ENCODE measurements at regions not wholly inside any gene's neighbourhood (a gene's known extent, or its start where the extent isn't known, plus 50 kb on each side); places are given as distances from the start of the nearest gene placed in this dataset.
"Not testable (repeated sequence)": the region's sequence is repeated elsewhere in the genome, so short reads cannot be mapped to it uniquely, and the experiment has no call there.

DNA sequence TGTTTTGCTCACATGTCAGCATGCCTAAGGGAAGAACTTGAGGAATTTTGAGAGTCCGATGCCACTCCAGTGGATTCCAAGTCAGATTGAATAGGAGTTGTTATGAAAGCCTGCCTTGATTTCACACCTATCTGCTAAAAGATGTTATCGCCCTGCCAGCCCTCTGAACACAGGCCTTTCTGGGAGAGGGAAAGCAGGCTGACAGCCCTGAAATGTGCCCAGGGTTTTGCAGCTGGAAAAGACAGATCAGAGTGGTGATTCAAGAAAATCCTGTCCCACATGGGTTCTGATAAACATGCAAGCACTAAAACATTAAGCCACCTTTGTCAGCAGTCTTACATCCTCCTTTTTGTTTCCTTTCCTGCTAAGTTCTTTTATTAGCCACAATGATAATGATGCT is 1752.9 kb upstream of the CELF4 start:
- Histone ChIP-seq H3K9me3 (no peaks in the 10 kb centered on the region), H3K27me3 (no peaks in the 10 kb centered on the region), H3K4me1 (peaks cover 9% of the 10 kb centered on the region), H3K4me3 (no peak overlapping the region), H3K36me3 (no peaks in the 10 kb centered on the region), H3K27ac (no peak overlapping the region)
- 73% methylated on average over 2 of the region's 2 CpGs for WGBS
- no peak for DNase-seq (ENCODE audit: low spot score in 2 of 2)
- TF ChIP-seq, protein P1, sequence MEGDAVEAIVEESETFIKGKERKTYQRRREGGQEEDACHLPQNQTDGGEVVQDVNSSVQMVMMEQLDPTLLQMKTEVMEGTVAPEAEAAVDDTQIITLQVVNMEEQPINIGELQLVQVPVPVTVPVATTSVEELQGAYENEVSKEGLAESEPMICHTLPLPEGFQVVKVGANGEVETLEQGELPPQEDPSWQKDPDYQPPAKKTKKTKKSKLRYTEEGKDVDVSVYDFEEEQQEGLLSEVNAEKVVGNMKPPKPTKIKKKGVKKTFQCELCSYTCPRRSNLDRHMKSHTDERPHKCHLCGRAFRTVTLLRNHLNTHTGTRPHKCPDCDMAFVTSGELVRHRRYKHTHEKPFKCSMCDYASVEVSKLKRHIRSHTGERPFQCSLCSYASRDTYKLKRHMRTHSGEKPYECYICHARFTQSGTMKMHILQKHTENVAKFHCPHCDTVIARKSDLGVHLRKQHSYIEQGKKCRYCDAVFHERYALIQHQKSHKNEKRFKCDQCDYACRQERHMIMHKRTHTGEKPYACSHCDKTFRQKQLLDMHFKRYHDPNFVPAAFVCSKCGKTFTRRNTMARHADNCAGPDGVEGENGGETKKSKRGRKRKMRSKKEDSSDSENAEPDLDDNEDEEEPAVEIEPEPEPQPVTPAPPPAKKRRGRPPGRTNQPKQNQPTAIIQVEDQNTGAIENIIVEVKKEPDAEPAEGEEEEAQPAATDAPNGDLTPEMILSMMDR (IDR thresholded peaks at IDR 0.05), result no peak
- TF ChIP-seq POLR2A (IDR thresholded peaks at IDR 0.05), result no peak
- TF ChIP-seq POLR2AphosphoS5 (IDR thresholded peaks at IDR 0.05), result no peak
- no peak for TF ChIP-seq EP300 (IDR thresholded peaks at IDR 0.05)

DNA sequence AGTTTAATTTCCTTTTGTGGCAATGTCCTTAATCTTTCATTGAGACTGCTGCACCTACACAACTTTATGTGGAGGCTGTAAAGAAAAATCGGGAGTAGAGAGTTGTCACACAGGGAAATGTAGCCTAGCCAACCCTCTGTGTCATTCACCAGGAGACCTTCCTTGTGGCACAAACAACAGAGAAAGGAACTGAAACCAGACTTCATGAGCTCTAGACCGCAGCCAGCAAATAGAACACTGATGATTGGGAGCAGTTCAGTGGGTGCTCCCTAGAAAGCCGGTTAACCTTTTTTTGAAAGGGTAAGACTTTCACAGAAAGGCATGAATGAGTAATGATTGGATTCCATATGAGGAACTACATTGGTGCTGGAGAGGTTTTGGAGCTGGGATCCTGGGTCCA is 1752.4 kb upstream of the CELF4 start:
- H3K4me3 ChIP-seq, result no peak overlapping the region
- H3K36me3 ChIP-seq, result no peaks in the 10 kb centered on the region
- H3K4me1 ChIP-seq, result peaks cover 9% of the 10 kb centered on the region
- DNase-seq (ENCODE audit: low spot score in 2 of 2), result no peak
- 73% methylated on average over 3 of the region's 3 CpGs for WGBS
- H3K9me3 ChIP-seq, result no peaks in the 10 kb centered on the region
- TF ChIP-seq POLR2A (IDR thresholded peaks at IDR 0.05) (no peak), EP300 (IDR thresholded peaks at IDR 0.05) (no peak), POLR2AphosphoS5 (IDR thresholded peaks at IDR 0.05) (no peak)
- TF ChIP-seq, protein P1 (IDR thresholded peaks at IDR 0.05), result no peak
- no peaks in the 10 kb centered on the region for H3K27me3 ChIP-seq
- H3K27ac ChIP-seq, result no peak overlapping the region

DNA sequence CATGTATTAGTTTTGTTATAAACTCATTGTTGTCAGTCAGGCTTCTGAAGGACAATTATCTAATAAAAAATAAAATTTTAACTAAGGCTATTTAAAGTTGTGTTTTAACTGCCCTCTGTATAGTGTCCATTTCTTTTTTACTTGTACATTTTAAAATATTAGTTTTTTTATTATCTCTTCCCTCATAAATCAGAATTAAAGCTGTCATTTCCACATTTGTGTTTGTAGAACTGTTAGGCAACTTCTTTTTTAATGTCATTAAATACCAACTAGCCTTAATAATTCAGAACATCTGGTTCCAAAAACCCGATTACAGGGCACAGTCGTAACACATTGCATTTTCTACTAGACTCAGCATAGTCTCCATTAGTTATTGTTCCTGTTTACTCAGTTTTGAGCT is 1749.0 kb upstream of the CELF4 start:
- Histone ChIP-seq H3K4me1 (peaks cover 9% of the 10 kb centered on the region), H3K36me3 (no peaks in the 10 kb centered on the region), H3K27ac (no peak overlapping the region), H3K27me3 (no peaks in the 10 kb centered on the region), H3K9me3 (no peaks in the 10 kb centered on the region), H3K4me3 (no peak overlapping the region)
- DNase-seq (ENCODE audit: low spot score in 2 of 2), result no peak
- WGBS, result 20% methylated on average over 2 of the region's 2 CpGs
- no peak for TF ChIP-seq POLR2A (IDR thresholded peaks at IDR 0.05)
- TF ChIP-seq, protein P1 (IDR thresholded peaks at IDR 0.05), result no peak

DNA sequence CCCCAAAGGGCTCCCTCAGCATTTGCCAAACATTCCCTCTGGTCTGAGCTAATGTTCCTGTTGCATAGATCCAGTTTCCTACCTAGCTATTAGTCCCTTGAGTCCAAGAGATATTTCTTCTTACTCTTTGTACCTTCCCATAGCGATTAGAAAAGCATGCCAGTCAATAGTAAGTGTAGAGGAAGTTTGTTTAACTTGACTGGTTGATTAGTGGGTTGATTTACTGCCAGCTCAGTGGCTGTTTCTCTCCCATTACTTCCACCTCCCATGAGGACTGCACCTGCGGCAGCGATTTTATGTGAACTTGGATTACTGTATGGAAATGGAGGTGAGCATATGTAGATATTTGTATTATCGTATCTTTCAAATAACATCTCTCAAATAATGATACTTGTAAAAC is 1748.4 kb upstream of the CELF4 start:
- Histone ChIP-seq H3K4me3 (no peak overlapping the region), H3K27ac (no peak overlapping the region), H3K4me1 (peaks cover 9% of the 10 kb centered on the region), H3K36me3 (no peaks in the 10 kb centered on the region), H3K9me3 (no peaks in the 10 kb centered on the region), H3K27me3 (no peaks in the 10 kb centered on the region)
- WGBS, result 67% methylated on average over 4 of the region's 4 CpGs
- DNase-seq (ENCODE audit: low spot score in 2 of 2), result no peak
- TF ChIP-seq, protein P1 (IDR thresholded peaks at IDR 0.05), result no peak
- TF ChIP-seq POLR2AphosphoS5 (IDR thresholded peaks at IDR 0.05), result no peak
- no peak for TF ChIP-seq POLR2A (IDR thresholded peaks at IDR 0.05)
- no peak for TF ChIP-seq EP300 (IDR thresholded peaks at IDR 0.05)

DNA sequence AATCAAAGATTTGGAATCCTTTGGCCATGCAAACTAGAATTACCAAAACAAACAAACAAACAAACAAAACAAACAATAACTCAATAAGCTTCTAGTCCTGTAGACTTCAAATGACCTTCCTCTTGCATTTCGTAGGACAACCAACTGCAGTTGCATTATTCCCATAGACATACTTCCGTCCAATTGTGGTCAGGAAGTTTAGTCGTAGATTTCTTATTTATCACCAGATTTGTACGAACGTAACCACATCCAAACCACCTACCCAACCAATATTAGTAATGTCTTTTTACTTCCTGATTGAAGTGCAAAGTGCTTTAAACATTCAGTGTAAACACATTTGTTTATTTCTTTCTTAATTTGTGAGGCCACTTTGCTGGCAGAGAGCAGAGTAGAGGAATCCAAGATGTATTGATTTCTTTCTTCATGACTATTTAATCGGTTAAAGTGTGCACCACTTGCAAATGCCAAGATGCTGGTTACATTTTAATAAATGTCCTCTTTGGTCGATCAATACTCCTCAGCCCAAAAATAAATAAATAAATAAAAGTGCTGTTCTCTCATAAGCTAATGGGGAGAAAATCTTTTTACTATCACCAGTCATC is 1745.6 kb upstream of the CELF4 start:
- H3K36me3 ChIP-seq, result no peaks in the 10 kb centered on the region
- H3K27ac ChIP-seq, result no peak overlapping the region
- H3K4me1 ChIP-seq, result peaks cover 9% of the 10 kb centered on the region
- no peaks in the 10 kb centered on the region for H3K27me3 ChIP-seq
- H3K9me3 ChIP-seq, result no peaks in the 10 kb centered on the region
- no peak for TF ChIP-seq EP300 (IDR thresholded peaks at IDR 0.05)
- no peak for DNase-seq (ENCODE audit: low spot score in 2 of 2)
- no peak overlapping the region for H3K4me3 ChIP-seq
- 89% methylated on average over 7 of the region's 7 CpGs for WGBS

DNA sequence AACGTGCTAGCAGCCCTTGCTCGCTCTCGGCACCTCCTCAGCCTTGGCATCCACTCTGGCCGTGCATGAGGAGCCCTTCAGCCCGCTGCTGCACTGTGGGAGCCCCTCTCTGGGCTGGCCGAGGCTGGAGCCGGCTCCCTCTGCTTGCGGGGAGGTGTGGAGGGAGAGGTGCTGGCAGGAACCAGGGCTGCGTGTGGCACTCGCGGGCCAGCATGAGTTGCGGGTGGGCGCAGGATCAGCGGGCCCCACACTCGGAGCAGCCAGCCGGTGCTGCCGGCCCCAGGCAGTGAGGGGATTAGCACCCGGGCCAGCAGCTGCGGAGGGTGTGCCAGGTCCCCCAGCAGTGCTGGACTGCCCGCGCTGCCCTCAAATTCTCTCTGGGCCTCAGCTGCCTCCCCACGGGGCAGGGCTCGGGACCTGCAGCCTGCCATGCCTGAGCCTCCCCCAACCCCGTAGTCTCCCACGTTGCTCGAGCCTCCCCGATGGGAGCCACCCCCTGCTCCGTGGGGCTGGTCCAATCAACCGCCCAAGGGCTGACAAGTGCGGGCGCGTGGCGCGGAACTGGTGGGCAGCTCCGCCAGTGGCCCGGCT is 1743.4 kb upstream of the CELF4 start:
- WGBS, result 98% methylated on average over 23 of the region's 36 CpGs
- DNase-seq (ENCODE audit: low spot score in 2 of 2); H3K36me3 ChIP-seq; H3K4me3 ChIP-seq; H3K4me1 ChIP-seq; H3K27ac ChIP-seq; H3K9me3 ChIP-seq; H3K27me3 ChIP-seq: not testable (repeated sequence)
